ENCODE measurements at regions not wholly inside any gene's neighbourhood (a gene's known extent, or its start where the extent isn't known, plus 50 kb on each side); places are given as distances from the start of the nearest gene placed in this dataset.
"Not testable (repeated sequence)": the region's sequence is repeated elsewhere in the genome, so short reads cannot be mapped to it uniquely, and the experiment has no call there.

DNA sequence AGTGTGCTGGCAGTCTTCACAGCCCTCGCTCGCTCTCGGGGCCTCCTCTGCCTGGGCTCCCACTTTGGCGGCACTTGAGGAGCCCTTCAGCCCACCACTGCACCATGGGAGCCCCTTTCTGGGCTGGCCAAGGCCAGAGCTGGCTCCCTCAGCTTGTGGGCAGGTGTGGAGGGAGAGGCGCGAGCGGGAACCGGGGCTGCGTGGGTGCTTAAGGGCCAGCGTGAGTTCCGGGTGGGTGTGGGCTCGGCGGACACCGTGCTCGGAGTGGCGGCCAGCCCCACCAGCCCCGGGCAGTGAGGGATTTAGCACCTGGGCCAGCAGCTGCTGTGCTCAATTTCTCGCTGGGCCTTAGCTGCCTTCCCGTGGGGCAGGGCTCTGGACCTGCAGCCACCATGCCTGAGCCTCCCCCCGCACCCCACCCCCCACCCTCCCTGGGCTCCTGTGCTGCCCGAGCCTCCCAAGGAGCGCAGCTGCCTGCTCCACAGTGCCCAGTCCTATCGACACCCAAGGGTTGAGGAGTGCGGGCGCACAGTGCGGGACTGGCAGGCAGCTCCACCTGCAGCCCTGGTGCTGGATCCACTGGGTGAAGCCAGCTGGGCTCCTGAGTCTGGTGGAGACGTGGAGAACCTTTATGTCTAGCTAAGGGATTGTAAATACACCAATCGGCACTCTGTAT is 684.4 kb upstream of the GOLIM4 start:
- DNase-seq (ENCODE audit: low read depth): not testable (repeated sequence)

DNA sequence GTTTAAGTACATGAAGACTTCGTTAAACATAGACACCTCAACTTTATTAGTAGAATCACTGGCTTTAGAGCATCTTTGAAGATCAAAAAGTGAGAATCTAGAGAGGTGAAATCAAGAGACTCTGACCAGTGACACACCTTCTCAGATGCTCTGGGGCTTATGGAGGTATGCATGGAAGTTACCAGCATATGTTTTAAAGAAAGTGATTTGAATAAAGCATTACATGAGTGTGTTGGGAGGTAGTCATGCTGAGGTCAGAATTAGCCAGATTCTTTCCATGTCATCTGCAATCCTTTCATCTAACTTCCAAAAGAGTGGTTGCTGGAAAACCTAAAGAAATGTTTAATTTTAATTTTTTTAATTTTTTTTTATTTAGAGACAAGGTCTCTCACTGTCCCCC is 658.0 kb upstream of the GOLIM4 start:
- DNase-seq (ENCODE audit: low read depth): no peak

DNA sequence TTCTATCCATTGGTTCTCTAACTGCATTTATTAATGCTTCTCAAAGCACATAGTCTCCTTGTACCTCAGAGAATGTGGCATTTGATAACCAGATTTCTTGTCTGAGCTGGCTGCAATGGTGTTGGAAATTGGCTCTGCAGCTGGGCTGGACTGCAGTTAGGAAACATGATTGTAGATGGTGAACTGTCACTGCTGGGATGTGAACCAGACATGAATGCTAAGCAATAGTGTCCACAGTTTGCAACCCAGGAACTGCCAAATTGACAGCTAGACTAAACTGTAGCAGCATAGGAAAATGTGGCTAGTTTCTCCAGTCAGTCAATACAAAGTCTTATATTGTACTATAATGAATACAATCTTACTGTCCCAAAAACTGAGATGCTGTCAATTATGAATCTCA is 656.6 kb upstream of the GOLIM4 start:
- DNase-seq (ENCODE audit: low read depth): no peak

GRCh38 chr3:168747697-168748096 is 652.0 kb upstream of the GOLIM4 start:
- no peak for DNase-seq (ENCODE audit: low read depth)

DNA sequence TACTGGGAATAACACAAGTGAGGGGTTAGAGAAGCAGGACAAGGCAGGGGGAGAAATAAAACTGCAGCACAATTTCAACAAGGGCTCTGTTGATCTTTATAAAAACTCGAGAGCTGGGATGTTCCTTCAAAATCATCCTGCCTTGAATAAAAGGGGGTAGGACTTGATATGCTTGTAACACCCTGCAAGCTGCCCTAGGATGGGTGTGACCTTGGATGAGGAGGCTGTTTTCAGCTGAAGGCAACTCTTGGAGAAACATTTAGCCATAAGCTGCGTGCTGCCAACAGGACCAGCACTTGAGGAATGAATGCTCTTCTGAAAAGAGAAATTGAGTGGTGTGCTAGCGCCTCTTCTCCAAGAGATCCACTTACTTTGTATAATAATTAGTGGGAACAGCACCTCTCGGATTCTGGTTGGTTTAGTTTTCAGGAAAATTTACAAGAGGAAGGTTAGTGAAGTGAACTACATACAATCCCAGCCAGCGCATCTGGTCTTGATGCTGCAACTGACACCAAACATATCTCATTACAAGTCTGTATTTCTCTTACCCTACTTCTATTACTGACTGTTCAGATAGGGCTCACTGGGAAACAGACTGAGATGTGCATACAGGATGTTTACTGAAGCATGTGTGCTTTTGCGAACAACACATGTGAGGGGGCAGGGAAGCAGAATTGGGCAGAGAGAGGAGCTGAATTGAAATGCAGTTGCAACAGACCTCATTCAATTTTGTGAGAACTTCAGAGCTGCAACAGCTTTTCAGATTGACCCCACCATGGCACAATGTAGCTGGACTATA is 643.0 kb upstream of the GOLIM4 start:
- DNase-seq (ENCODE audit: low read depth): no peak

GRCh38 chr3:168736202-168736601 is 640.5 kb upstream of the GOLIM4 start:
- DNase-seq (ENCODE audit: low read depth): no peak

GRCh38 chr3:168730073-168730472 is 634.3 kb upstream of the GOLIM4 start:
- DNase-seq (ENCODE audit: low read depth): no peak

DNA sequence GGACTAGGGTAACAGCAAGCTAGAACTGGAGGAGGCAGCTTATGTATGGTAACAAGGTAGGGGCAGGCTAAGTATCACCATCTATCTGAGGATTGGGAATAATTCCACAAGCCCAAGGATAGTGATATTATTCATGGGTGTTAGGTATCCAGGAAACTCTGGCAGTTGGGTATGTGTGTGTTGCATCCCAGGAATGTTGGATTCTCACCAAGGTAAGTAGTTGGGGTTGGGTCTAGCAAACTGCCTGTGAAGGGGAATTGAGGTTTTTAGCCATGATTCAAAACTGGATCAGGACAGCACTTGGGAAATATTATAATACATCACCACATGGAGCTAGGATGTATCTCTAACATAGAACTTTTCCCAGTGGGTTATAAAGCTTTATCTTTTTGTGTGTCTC is 626.4 kb upstream of the GOLIM4 start:
- no peak for DNase-seq (ENCODE audit: low read depth)

GRCh38 chr3:168714609-168715240 is 619.0 kb upstream of the GOLIM4 start:
- no peak for DNase-seq (ENCODE audit: low read depth)

DNA sequence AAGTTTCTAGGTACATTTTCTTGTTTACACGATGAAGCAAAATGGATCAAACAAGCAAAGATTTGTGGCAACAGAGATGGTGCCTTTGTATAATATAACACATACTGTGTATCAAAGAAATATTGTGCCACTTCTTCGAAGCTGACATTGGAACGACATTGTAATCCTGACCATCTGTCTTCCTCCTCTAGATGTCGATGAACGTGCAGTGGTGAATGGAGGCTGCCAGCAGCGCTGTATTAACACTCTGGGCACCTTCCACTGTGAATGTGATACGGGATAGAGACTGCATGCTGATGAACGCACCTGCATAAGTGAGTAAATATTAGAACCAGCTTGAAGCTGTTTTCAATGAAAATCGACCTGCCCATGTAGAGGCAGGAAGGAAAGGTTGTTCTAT is 613.3 kb upstream of the GOLIM4 start:
- no peak for DNase-seq (ENCODE audit: low read depth)

GRCh38 chr3:168707900-168708299 is 612.2 kb upstream of the GOLIM4 start:
- DNase-seq (ENCODE audit: low read depth): no peak

DNA sequence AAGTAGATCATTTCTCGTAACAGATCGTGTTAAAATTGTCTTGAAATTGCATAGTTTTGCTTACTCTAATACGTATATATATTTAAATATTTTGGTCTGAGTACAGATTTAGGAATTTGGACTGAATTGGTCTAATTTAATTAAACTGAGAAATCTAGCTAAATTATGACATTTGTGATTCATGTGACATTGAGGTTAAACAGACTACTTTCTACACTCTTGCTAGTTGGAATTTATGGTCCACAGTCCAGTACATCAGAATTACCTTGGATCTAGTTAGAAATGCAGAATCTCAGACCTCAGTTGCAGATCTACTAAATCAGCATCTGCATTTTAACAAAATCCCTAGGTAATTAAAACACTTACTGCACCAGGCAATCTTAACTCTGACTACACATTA is 609.7 kb upstream of the GOLIM4 start:
- DNase-seq (ENCODE audit: low read depth): no peak

- DNase-seq (ENCODE audit: low read depth): no peak
Measured at GRCh38 chr3:168696051-168696450, 600.3 kb upstream of the GOLIM4 start.

DNA sequence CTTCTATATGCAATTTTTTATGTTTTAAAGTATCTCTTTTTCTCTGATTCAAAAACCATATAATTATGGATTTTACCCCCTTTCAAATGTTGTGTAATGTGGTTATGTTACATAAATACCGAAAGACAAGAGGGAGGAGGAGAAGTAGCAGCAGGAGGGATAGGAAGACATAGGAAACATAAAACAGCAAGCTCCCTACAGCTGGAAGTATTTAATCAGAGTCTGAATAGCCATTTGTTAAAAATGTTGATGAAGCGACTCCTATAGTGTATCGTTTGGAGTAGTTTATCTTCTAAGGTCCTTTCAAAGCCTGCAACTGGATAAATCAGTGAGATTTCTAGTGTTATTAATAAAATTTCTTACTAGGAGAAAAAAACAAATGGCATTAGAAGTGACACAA is 598.1 kb upstream of the GOLIM4 start:
- no peak for DNase-seq (ENCODE audit: low read depth)

DNA sequence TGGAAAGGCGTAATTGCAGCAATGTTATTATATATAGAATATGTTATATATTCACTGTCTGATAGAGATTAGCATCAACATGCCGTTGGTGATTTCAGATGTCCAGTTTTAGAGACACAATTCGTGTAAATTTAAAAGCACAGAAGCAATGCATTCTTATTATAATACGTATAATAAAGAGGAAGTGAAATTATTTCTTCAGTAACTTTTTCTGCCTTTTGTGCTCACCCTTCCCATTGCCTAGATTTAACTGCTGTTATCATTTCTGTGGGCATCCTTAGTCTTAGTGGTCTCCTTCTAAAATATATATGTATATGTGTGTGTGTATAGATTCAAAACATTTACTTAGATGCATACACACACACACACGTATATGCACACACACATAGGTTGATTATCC is 592.5 kb upstream of the GOLIM4 start:
- DNase-seq (ENCODE audit: low read depth): no peak

DNA sequence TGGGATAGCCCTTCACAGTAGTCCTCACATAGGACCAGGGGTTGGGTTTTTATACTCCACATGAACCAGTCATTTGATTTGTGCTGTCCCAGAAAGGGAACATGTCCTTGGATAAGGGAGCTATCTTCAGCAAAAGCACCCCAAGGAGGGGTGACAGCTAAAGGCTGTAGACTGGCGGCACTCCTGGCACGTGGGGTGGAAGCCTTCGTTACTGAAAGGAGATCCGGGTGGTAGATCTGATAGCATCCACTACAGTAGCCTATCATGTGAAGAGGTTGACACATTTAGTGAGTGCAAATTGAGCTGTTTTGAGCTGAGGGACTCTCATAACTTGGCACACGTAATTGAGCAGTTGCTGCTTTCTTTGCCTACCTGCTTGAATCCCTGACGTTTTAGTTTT is 588.8 kb upstream of the GOLIM4 start:
- DNase-seq (ENCODE audit: low read depth): no peak

GRCh38 chr3:168678730-168679129 is 583.0 kb upstream of the GOLIM4 start:
- no peak for DNase-seq (ENCODE audit: low read depth)

DNA sequence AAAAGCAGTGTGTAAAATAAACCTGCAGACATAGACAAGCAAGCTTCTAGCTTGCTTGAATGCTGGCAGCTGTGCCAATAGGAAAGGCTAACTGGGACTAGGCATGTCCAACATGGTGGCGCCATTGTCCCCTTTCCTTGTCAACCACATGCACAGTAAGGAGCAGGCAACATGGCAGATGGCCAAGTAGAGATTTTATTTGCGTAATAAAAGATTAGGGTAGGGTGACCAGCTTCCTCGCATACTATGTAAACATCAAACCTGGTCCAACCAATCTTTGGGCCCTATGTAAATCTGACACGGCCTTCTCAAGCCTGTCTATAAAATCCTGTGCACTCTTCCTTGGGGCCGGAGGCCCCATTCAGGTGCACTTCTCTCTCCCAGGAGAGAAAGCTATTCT is 575.4 kb upstream of the GOLIM4 start:
- DNase-seq (ENCODE audit: low read depth): no peak

DNA sequence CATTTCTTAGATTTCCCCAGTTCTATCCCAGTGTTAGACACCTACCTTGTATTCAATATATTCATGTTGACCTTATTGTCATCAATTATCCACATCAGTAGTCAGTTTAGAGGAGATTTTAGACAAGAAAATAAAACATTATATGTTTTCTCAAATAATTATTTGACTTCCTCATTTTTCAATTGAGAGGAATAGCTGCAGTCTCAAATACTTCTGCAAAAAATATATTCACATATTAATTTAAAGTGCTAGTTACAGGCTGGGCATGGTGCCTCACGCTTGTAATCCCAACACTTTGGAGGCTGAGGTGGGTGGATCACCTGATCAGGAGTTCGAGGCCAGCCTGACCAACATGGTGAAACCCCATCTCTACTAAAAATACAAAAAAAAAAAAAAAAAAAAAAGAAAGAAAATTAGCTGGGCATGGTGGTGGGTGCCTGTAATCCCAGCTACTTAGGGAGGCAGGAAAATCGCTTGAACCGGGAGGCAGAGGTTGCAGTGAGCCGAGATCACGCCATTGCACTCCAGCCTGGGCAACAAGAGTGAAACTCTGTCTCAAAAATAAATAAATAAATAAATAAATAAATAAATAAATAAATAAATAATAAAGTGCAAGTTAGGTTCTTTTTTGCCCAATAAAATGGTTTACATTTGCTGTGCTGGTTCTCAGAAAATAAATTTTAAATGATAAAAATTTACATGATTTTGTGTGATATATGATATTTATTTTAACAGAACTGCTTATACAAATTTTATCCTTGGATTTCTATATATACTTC is 565.3 kb upstream of the GOLIM4 start:
- DNase-seq (ENCODE audit: low read depth): not testable (repeated sequence)

- no peak for DNase-seq (ENCODE audit: low read depth)
Measured at GRCh38 chr3:168659015-168659414, 563.3 kb upstream of the GOLIM4 start.

GRCh38 chr3:168655611-168656010 is 559.9 kb upstream of the GOLIM4 start:
- DNase-seq (ENCODE audit: low read depth): no peak

DNA sequence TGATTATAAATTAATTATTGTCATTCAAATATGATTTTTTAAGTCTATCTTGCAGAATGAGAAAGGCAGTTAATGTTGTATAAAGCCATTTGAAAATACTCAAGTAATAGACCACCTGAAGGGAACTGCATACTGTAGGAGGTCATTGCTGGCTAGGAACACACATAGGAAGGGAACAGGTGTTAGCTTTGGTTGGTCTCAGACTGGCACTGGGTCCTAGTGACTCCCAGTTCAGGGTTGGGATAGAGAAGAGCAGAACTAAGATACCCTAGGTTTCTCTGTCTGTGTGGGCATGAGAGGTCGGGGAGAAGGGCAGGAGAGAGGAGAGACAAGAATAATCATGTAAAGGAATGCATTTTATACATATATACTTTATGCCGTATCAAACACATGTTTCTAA is 559.0 kb upstream of the GOLIM4 start:
- DNase-seq (ENCODE audit: low read depth): no peak

- no peak for DNase-seq (ENCODE audit: low read depth)
Measured at GRCh38 chr3:168653255-168653654, 557.5 kb upstream of the GOLIM4 start.

Measured in CMK (cell line).